ENCODE measurements at regions not wholly inside any gene's neighbourhood (a gene's known extent, or its start where the extent isn't known, plus 50 kb on each side); places are given as distances from the start of the nearest gene placed in this dataset.

- H2BK120ac ChIP-seq (replicated peaks; ENCODE audit: low read depth, low read length) = no peak overlapping the region
- H3K14ac ChIP-seq (ENCODE audit: insufficient read length) = no peak overlapping the region
- H2BK5ac ChIP-seq (ENCODE audit: low read depth, low read length) = no peak overlapping the region
These were observed 375.1 kb upstream of the CDH19 start for GRCh38 chr18:66979009-66979408.

More at GRCh38 chr18:66979009-66979408, 375.1 kb upstream of the CDH19 start:
- POLR2A ChIA-PET (ENCODE audit: partially characterized antibody) = interaction anchor here (0.8 kb wide), 1 partner anchor 56 kb away, joined by 3 read pairs; no protein-coding TSS in a partner anchor
- H2AK5ac ChIP-seq (ENCODE audit: low read depth, low read length) = no peak overlapping the region
- H3K9me3 ChIP-seq (ENCODE audit: insufficient read depth in 2 of 2, low read depth in 1 of 2, low read length in 1 of 2) = no peaks in the 10 kb centered on the region
- DNase-seq (ENCODE audit: low read depth in 1 of 2, low spot score in 2 of 2) (no peak), FAIRE-seq (no peak)
- no peak overlapping the region for H2BK12ac ChIP-seq (ENCODE audit: low read depth, low read length)
- H3K27me3 ChIP-seq (replicated peaks in 1 of 4; ENCODE audit: control insufficient read depth in 3 of 4, extremely low read depth in 1 of 4, insufficient read depth in 3 of 4, low read length in 3 of 4) = no peaks in the 10 kb centered on the region
- no peaks in the 10 kb centered on the region for H3K23me2 ChIP-seq (ENCODE audit: low read depth, low read length)
- H3K4me3 ChIP-seq (ENCODE audit: extremely low read depth in 1 of 4, insufficient read depth in 2 of 4, low read depth in 3 of 4, low read length in 4 of 4) = no peak overlapping the region
- H2BK20ac ChIP-seq (ENCODE audit: low read length) = no peak overlapping the region
- no peak overlapping the region for H4K91ac ChIP-seq (replicated peaks; ENCODE audit: insufficient read length, low read length)
- H3K4ac ChIP-seq (replicated peaks; ENCODE audit: insufficient read length, low read depth, low read length) = no peak overlapping the region
- H3K79me2 ChIP-seq (ENCODE audit: control insufficient read depth in 1 of 2, insufficient read depth in 2 of 2, low read length in 2 of 2) = no peaks in the 10 kb centered on the region
- no peaks in the 10 kb centered on the region for H3K4me1 ChIP-seq (replicated peaks in 1 of 4; ENCODE audit: control insufficient read depth in 3 of 4, insufficient read depth in 4 of 4, low read length in 3 of 4)
- H2AFZ ChIP-seq (ENCODE audit: low read length) = no peak overlapping the region
- no peak overlapping the region for H4K5ac ChIP-seq (ENCODE audit: insufficient read length, low read depth, low read length)
- no peak overlapping the region for H3K27ac ChIP-seq (ENCODE audit: low read depth, low read length)
- no peak overlapping the region for H3K9ac ChIP-seq (replicated peaks in 1 of 4; ENCODE audit: extremely low read depth in 1 of 4, low read depth in 3 of 4, low read length in 3 of 4)
- no peaks in the 10 kb centered on the region for H3K79me1 ChIP-seq (ENCODE audit: low read depth, low read length)
- H3K23ac ChIP-seq (ENCODE audit: insufficient read length) = no peak overlapping the region
- no peak overlapping the region for H3K56ac ChIP-seq (replicated peaks; ENCODE audit: insufficient read length, low read depth, low read length)
- H3K18ac ChIP-seq (ENCODE audit: extremely low read depth, low read length) = no peak overlapping the region
- CTCF ChIA-PET (ENCODE audit: partially characterized antibody) = no interaction called here
- H3K36me3 ChIP-seq (ENCODE audit: control insufficient read depth in 2 of 4, insufficient read depth in 4 of 4, low read length in 3 of 4) = no peaks in the 10 kb centered on the region
- no peak overlapping the region for H2BK15ac ChIP-seq (ENCODE audit: low read length)
- no peaks in the 10 kb centered on the region for H4K20me1 ChIP-seq (replicated peaks in 1 of 2; ENCODE audit: control insufficient read depth in 1 of 2, insufficient read depth in 2 of 2, low read length in 2 of 2)
- no peak overlapping the region for H3K4me2 ChIP-seq (ENCODE audit: insufficient read depth in 1 of 2, low read depth in 2 of 2, low read length in 2 of 2)
- H4K8ac ChIP-seq (ENCODE audit: extremely low read depth, insufficient read depth, low read length) = no peak overlapping the region
- TF ChIP-seq ASH2L (IDR thresholded peaks at IDR 0.05; ENCODE audit: low read length) (no peak), BACH1 (IDR thresholded peaks at IDR 0.05; ENCODE audit: low read length) (no peak), E2F6 (IDR thresholded peaks at IDR 0.05) (no peak), BRCA1 (IDR thresholded peaks at IDR 0.05; ENCODE audit: low read depth, low read length) (no peak), POU5F1 (IDR thresholded peaks at IDR 0.05; ENCODE audit: low read depth, low read length) (no peak), TCF12 (IDR thresholded peaks at IDR 0.05; ENCODE audit: low read depth, low read length) (no peak), EZH2 (IDR thresholded peaks at IDR 0.05; ENCODE audit: low read depth, low read length, severe bottlenecking) (no peak), JUN (IDR thresholded peaks at IDR 0.05; ENCODE audit: low read depth, low read length) (no peak), NANOG (IDR thresholded peaks at IDR 0.05; ENCODE audit: insufficient read depth, low read depth, low read length, poor library complexity, severe bottlenecking) (no peak), CREB1 (IDR thresholded peaks at IDR 0.05) (no peak), SIN3A (conservative IDR thresholded peaks at IDR 0.05 in 1 of 2, IDR thresholded peaks at IDR 0.05 in 1 of 2; ENCODE audit: low read depth in 1 of 2, low read length in 2 of 2) (no peak), SIX5 (IDR thresholded peaks at IDR 0.05; ENCODE audit: low read depth, low read length) (no peak), TAF1 (IDR thresholded peaks at IDR 0.05; ENCODE audit: low read depth, low read length) (no peak)

All from H1 (cell line).